HEK293T (cell line): ENCODE measurements at regions not wholly inside any gene's neighbourhood (a gene's known extent, or its start where the extent isn't known, plus 50 kb on each side); places are given as distances from the start of the nearest gene placed in this dataset.

Source experiments
- CTCF ChIA-PET: fragments of 350-600 bp; formaldehyde crosslinking; extraction: SDS; loops from one replicate; lab custom pipeline; 2021; ENCODE audit warnings: antibody characterized with exemption, inconsistent platforms; lab: Yijun Ruan, JAX
- POLR2A ChIA-PET: fragments of 350-600 bp; formaldehyde crosslinking; extraction: SDS; loops from one replicate; lab custom pipeline; 2020; ENCODE audit warnings: antibody characterized with exemption, inconsistent platforms; lab: Yijun Ruan, JAX
- DNase-seq: peaks from one replicate; pipeline ENCODE4 v3.0.0; 2012; ENCODE audit warnings: mixed read lengths; ENCODE audit errors: extremely low spot score
- ARNT ChIP-seq: fragments of 450-650 bp; IDR thresholded peaks from 2 replicates; pipeline ENCODE4 v1.6.1; 2017; ENCODE audit warnings: mild to moderate bottlenecking
- BHLHE40 ChIP-seq: fragments of 450-650 bp; IDR thresholded peaks from 2 replicates; pipeline ENCODE4 v1.6.1; 2016; ENCODE audit warnings: mild to moderate bottlenecking, moderate library complexity, borderline replicate concordance
- CTBP1 ChIP-seq: fragments of 450-650 bp; IDR thresholded peaks from 2 replicates; pipeline ENCODE4 v1.6.1; 2016; ENCODE audit warnings: borderline replicate concordance
- ELF4 ChIP-seq: fragments of 450-650 bp; IDR thresholded peaks from 2 replicates; pipeline ENCODE4 v1.6.1; 2017; ENCODE audit warnings: antibody characterized with exemption
- FOXA1 ChIP-seq: fragments of 450-650 bp; IDR thresholded peaks from 2 replicates; pipeline ENCODE4 v1.6.1; 2016; ENCODE audit warnings: mild to moderate bottlenecking
- FOXK2 ChIP-seq: fragments of 450-650 bp; IDR thresholded peaks from 2 replicates; pipeline ENCODE4 v1.6.1; 2016; ENCODE audit warnings: mild to moderate bottlenecking
- FOXM1 ChIP-seq: fragments of 450-650 bp; IDR thresholded peaks from 2 replicates; pipeline ENCODE4 v1.6.1; 2017; ENCODE audit warnings: mild to moderate bottlenecking, borderline replicate concordance
- HDGF ChIP-seq: fragments of 450-650 bp; IDR thresholded peaks from 2 replicates; pipeline ENCODE4 v1.6.1; 2017; ENCODE audit warnings: antibody characterized with exemption, borderline replicate concordance
- L3MBTL2 ChIP-seq: fragments of 450-650 bp; conservative IDR thresholded peaks from 2 replicates; pipeline ENCODE4 v1.6.1; 2016; ENCODE audit warnings: mild to moderate bottlenecking
- LEF1 ChIP-seq: fragments of 450-650 bp; IDR thresholded peaks from 2 replicates; pipeline ENCODE4 v1.6.1; 2017; ENCODE audit warnings: mild to moderate bottlenecking, borderline replicate concordance
- NFRKB ChIP-seq: fragments of 450-650 bp; IDR thresholded peaks from 2 replicates; pipeline ENCODE4 v1.6.1; 2016; ENCODE audit warnings: mild to moderate bottlenecking, moderate library complexity
- PKNOX1 ChIP-seq: fragments of 450-650 bp; IDR thresholded peaks from 2 replicates; pipeline ENCODE4 v1.6.1; 2016
- SP1 ChIP-seq: fragments of 450-650 bp; IDR thresholded peaks from 2 replicates; pipeline ENCODE4 v1.6.1; 2017
- SUZ12 ChIP-seq: fragments of 450-650 bp; IDR thresholded peaks from 2 replicates; pipeline ENCODE4 v1.6.1; 2016; ENCODE audit warnings: mild to moderate bottlenecking
- TARDBP ChIP-seq: fragments of 450-650 bp; IDR thresholded peaks from 2 replicates; pipeline ENCODE4 v1.6.1; 2016
- ZNF384 ChIP-seq: fragments of 450-650 bp; IDR thresholded peaks from 2 replicates; pipeline ENCODE4 v1.6.1; 2016

DNA sequence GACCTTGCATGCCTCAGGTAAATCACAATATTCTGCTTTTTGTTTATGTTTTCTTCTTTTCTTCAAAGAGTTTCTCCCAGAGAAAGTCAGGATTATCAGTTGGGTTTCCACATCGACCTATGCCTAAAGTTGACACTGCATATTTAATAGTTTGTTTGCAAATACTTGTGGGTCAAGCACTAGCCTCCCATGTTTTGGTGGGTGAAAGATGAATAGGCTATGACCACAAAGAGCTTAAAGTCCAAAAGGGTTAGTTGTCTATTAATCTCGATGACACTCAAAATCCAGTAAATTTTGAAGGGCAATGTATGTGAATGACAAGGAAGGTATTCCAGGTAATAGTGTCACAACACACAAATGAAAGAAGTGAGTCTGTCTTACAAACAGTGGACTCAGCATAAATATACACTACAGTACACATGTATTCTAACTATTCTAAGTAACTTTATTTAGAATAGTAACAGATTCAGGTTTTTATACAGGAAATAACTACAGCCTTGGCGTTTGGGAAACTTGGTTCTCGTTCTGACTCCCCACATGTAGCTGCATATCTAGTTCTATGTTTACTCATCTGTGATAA, 667.1 kb downstream of the PCDH17 start:
- ChIA-PET POLR2A (no interaction called here), CTCF (no interaction called here)
- DNase-seq = no peak
- TF ChIP-seq NFRKB (no peak), CTBP1 (no peak), ARNT (no peak), LEF1 (no peak), FOXM1 (no peak), FOXK2 (no peak), BHLHE40 (no peak), SUZ12 (no peak), TARDBP (no peak), FOXA1 (no peak), ZNF384 (no peak), L3MBTL2 (no peak), ELF4 (no peak), PKNOX1 (no peak), SP1 (no peak)

- ChIA-PET POLR2A (no interaction called here), CTCF (no interaction called here)
- no peak for TF ChIP-seq ARNT
- TF ChIP-seq LEF1 = no peak
- TF ChIP-seq FOXM1 = no peak
- no peak for TF ChIP-seq ZNF384
- DNase-seq = no peak
Observed at GRCh38 chr13:58300224-58300623, 668.7 kb downstream of the PCDH17 start.

- CTCF ChIA-PET = no interaction called here
Observed at GRCh38 chr13:58300974-58301681, 669.6 kb downstream of the PCDH17 start.

DNA sequence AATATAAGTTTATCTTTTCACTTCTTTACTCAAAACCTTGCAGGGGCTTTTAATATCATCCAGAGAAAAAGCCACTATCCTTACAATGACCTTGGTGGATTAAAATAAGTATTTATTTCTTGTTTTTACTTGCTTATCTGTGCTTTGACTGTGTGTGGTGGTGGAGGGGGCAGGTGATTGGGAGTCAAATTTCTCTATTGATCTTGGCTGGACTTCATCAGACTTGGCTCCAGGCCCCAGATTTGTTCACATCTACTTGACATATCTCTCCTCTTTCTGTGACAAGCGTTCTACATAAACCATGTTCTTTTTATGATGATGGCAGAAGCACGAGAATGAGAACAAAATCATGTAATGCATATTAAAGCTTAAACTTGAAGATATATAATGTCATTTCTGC, 670.8 kb downstream of the PCDH17 start:
- POLR2A ChIA-PET = no interaction called here
- TF ChIP-seq ARNT (no peak), TARDBP (no peak), CTBP1 (no peak), PKNOX1 (no peak), L3MBTL2 (no peak), HDGF (no peak), FOXK2 (no peak), BHLHE40 (no peak), NFRKB (no peak), ELF4 (no peak)
- CTCF ChIA-PET = no interaction called here
- no peak for DNase-seq

More at GRCh38 chr13:58300974-58301681, 669.6 kb downstream of the PCDH17 start:
- no peak for DNase-seq
- TF ChIP-seq PKNOX1 (no peak), LEF1 (no peak), FOXA1 (no peak), ELF4 (no peak)
- POLR2A ChIA-PET = no interaction called here

- DNase-seq = no peak
- TF ChIP-seq HDGF (no peak), FOXK2 (no peak), ELF4 (no peak), LEF1 (no peak), SUZ12 (no peak), CTBP1 (no peak), TARDBP (no peak), NFRKB (no peak), PKNOX1 (no peak), SP1 (no peak), ZNF384 (no peak), FOXM1 (no peak), L3MBTL2 (no peak), BHLHE40 (no peak), ARNT (no peak), FOXA1 (no peak)
- ChIA-PET CTCF (no interaction called here), POLR2A (no interaction called here)
Observed at GRCh38 chr13:58306062-58306461, 674.5 kb downstream of the PCDH17 start.

DNA sequence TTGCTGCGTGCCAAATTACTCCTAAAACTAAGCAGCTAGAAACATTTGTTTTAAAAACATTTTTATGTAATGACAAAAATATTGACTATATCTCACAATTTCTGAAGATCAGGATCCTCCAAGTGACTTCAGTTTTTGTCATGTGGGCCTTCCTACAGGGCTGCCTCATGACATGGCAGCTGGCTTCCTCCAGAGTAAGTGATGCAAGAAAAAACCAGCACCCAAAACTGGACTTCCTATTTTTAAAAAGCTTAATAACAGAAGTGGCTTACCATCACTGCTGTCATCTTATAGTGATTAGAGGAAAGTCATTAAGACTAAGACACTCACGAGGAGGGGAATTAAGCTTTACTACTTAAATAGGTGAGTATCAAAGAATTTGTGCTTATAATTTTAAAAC, 681.7 kb downstream of the PCDH17 start:
- CTCF ChIA-PET = no interaction called here
- TF ChIP-seq FOXA1 (no peak), HDGF (no peak), SP1 (no peak), SUZ12 (no peak), L3MBTL2 (no peak), TARDBP (no peak), ELF4 (no peak)
- no peak for DNase-seq
- POLR2A ChIA-PET = no interaction called here
